RWPE2 (cell line): ENCODE measurements at regions not wholly inside any gene's neighbourhood (a gene's known extent, or its start where the extent isn't known, plus 50 kb on each side); places are given as distances from the start of the nearest gene placed in this dataset.

ENCODE experiments used
- ATAC-seq: fragments of 200-7000 bp; cut with Tn5 transposase; 3 replicates; pipeline ENCODE4 v1.9.1; 2021; ENCODE audit warnings: low read depth
- DNase-seq: peaks from one replicate; pipeline ENCODE4 v3.0.0-alpha.2; 2020; ENCODE audit warnings: low spot score
- H3K27ac ChIP-seq: fragments of 450-650 bp; 2 replicates; pipeline ENCODE4 v1.5.1; 2017; ENCODE audit warnings: mild to moderate bottlenecking; ENCODE audit not compliant: poor library complexity, severe bottlenecking
- H3K27me3 ChIP-seq: fragments of 250-450 bp; sonication (Bioruptor Pico); 2 replicates; pipeline ENCODE4 v1.5.1; 2021; ENCODE audit warnings: mild to moderate bottlenecking, moderate library complexity; ENCODE audit not compliant: insufficient read depth, poor library complexity, severe bottlenecking
- H3K36me3 ChIP-seq: fragments of 250-450 bp; sonication (Bioruptor Pico); 2 replicates; pipeline ENCODE4 v1.5.1; 2020; ENCODE audit warnings: low read depth, mild to moderate bottlenecking, moderate library complexity
- H3K4me1 ChIP-seq: fragments of 250-450 bp; sonication (Bioruptor Pico); 2 replicates; pipeline ENCODE4 v1.5.1; 2021; ENCODE audit warnings: mild to moderate bottlenecking, moderate library complexity; ENCODE audit not compliant: insufficient read depth, poor library complexity, severe bottlenecking
- H3K4me3 ChIP-seq: fragments of 250-450 bp; sonication (Bioruptor Pico); 2 replicates; pipeline ENCODE4 v1.5.1; 2021; ENCODE audit warnings: mild to moderate bottlenecking, moderate library complexity; ENCODE audit not compliant: severe bottlenecking
- H3K9me3 ChIP-seq: fragments of 250-450 bp; sonication (Bioruptor Pico); 2 replicates; pipeline ENCODE4 v1.5.1; 2021; ENCODE audit warnings: mild to moderate bottlenecking, moderate library complexity; ENCODE audit not compliant: severe bottlenecking
- CTCF ChIP-seq: fragments of 450-650 bp; IDR thresholded peaks from one replicate; pipeline ENCODE4 v1.5.1; 2017; ENCODE audit warnings: mild to moderate bottlenecking, moderate library complexity; ENCODE audit not compliant: poor library complexity, severe bottlenecking

GRCh38 chr2:120558847-120559246 lies 176.8 kb upstream of the GLI2 start:
- no peak overlapping the region for H3K27ac ChIP-seq
- no peak for TF ChIP-seq CTCF
- ATAC-seq (no peak), DNase-seq (no peak)
- H3K27me3 ChIP-seq = no peaks in the 10 kb centered on the region
- no peaks in the 10 kb centered on the region for H3K36me3 ChIP-seq
- H3K4me1 ChIP-seq = no peaks in the 10 kb centered on the region
- H3K9me3 ChIP-seq = no peaks in the 10 kb centered on the region
- H3K4me3 ChIP-seq = no peak overlapping the region

DNA sequence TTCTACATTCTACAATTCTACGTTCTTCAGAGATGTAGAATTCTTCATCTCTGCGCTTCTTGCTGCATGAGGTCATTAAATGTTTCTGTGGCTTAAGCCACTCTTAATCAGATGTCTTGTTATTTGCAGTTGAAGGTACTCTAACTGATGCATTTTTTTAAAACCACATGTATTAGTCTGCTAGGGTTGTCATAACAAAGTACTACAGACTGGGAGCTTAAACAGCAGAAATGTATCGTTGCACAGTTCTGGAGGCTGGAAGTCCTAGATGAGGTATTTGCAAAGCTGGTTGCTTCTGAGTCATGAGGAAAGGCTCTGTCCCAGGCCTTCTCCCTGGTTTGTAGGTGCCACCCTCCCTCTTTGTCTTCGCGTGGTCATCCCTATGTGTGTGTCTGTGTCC lies 176.3 kb upstream of the GLI2 start:
- no peaks in the 10 kb centered on the region for H3K4me1 ChIP-seq

GRCh38 chr2:120560330-120560729 lies 175.3 kb upstream of the GLI2 start:
- no peak for TF ChIP-seq CTCF
- H3K36me3 ChIP-seq = no peaks in the 10 kb centered on the region

More for the DNA sequence above, 176.3 kb upstream of the GLI2 start:
- Histone ChIP-seq H3K9me3 (no peaks in the 10 kb centered on the region), H3K27me3 (no peaks in the 10 kb centered on the region), H3K27ac (no peak overlapping the region), H3K4me3 (no peak overlapping the region), H3K36me3 (no peaks in the 10 kb centered on the region)
- DNase-seq (no peak), ATAC-seq (peak; percentile 41; the same call in 2 of the 3 replicates)
- TF ChIP-seq CTCF = no peak

DNA sequence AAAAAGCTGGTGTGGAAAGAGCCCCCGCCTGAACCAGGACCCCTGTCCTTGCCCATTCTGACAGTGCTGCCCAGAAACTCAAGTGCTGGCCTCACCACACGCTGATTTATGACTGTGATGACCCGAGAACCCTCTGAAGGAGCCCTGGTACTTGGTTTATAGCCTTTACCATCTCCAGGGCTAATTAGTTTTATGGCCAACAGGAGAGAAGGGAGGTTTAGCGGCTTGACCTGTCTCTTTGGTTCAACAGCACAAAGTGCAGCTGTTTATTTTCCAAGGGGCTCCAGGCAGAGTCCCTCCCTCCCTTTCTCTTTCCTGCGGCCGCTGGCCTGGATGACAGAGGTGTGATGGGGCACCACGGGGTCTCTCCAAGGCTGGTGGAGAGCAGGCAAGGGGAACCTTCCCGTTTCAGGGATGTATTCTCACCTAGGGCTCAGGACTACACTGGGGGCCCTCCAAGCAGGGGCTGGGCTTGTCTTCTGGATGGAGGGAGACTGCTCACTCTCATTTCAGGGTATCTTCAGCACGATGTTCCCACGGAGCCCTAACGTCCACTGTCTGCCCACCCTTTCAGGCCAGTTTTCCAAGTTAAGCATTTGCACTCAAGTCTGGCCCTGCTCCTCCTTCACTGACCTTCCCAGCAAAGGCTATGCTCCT lies 174.2 kb upstream of the GLI2 start:
- H3K9me3 ChIP-seq = no peaks in the 10 kb centered on the region
- TF ChIP-seq CTCF = no peak
- no peaks in the 10 kb centered on the region for H3K27me3 ChIP-seq
- DNase-seq (no peak), ATAC-seq (no peak)
- no peaks in the 10 kb centered on the region for H3K4me1 ChIP-seq
- H3K4me3 ChIP-seq = no peak overlapping the region
- no peaks in the 10 kb centered on the region for H3K36me3 ChIP-seq
- H3K27ac ChIP-seq = no peak overlapping the region

More at GRCh38 chr2:120560330-120560729, 175.3 kb upstream of the GLI2 start:
- H3K27ac ChIP-seq = no peak overlapping the region
- no peaks in the 10 kb centered on the region for H3K4me1 ChIP-seq
- no peak overlapping the region for H3K4me3 ChIP-seq
- DNase-seq (no peak), ATAC-seq (no peak)
- no peaks in the 10 kb centered on the region for H3K9me3 ChIP-seq
- H3K27me3 ChIP-seq = no peaks in the 10 kb centered on the region

- Histone ChIP-seq H3K27me3 (no peaks in the 10 kb centered on the region), H3K4me1 (no peaks in the 10 kb centered on the region), H3K36me3 (no peaks in the 10 kb centered on the region), H3K27ac (no peak overlapping the region), H3K9me3 (no peaks in the 10 kb centered on the region), H3K4me3 (no peak overlapping the region)
- ATAC-seq (no peak), DNase-seq (no peak)
- no peak for TF ChIP-seq CTCF
Measured at GRCh38 chr2:120562218-120563005, 173.3 kb upstream of the GLI2 start.
